ENCODE measurements at regions not wholly inside any gene's neighbourhood (a gene's known extent, or its start where the extent isn't known, plus 50 kb on each side); places are given as distances from the start of the nearest gene placed in this dataset.
"Not testable (repeated sequence)": the region's sequence is repeated elsewhere in the genome, so short reads cannot be mapped to it uniquely, and the experiment has no call there.

- no peaks in the 10 kb centered on the region for H3K36me3 ChIP-seq (ENCODE audit: control insufficient read depth in 2 of 2, extremely low read depth in 1 of 2, insufficient read depth in 2 of 2, low read length in 2 of 2)
- no peak overlapping the region for H3K27ac ChIP-seq (ENCODE audit: control insufficient read depth, insufficient read depth, low read length)
- DNase-seq (ENCODE audit: low read depth, low spot score) (no peak), FAIRE-seq (no peak)
- no peaks in the 10 kb centered on the region for H3K4me1 ChIP-seq (ENCODE audit: control insufficient read depth, extremely low read depth, insufficient read depth, low read length)
- no peaks in the 10 kb centered on the region for H3K9me3 ChIP-seq (ENCODE audit: control insufficient read depth, low read depth, low read length)
- H2AFZ ChIP-seq (ENCODE audit: control insufficient read depth, low read length): no peak overlapping the region
- no peak overlapping the region for H3K4me2 ChIP-seq (ENCODE audit: control insufficient read depth, extremely low read depth, insufficient read depth, low read depth, low read length)
- dilution Hi-C loops (cut with MboI; ENCODE audit: extremely low pct_ligation_motif_present, low sequenced_read_pairs): no loop called here
- H4K20me1 ChIP-seq (ENCODE audit: control insufficient read depth, extremely low read depth, insufficient read depth, low read length): no peaks in the 10 kb centered on the region
- H3K9ac ChIP-seq (ENCODE audit: control insufficient read depth, extremely low read depth, insufficient read depth, low read length): no peak overlapping the region
- no peaks in the 10 kb centered on the region for H3K79me2 ChIP-seq (ENCODE audit: control insufficient read depth, insufficient read depth, low read length)
- no peak overlapping the region for H3K4me3 ChIP-seq (ENCODE audit: control insufficient read depth in 2 of 3, extremely low read depth in 1 of 3, insufficient read depth in 2 of 3, low read depth in 1 of 3, low read length in 3 of 3)
- no peaks in the 10 kb centered on the region for H3K9me1 ChIP-seq (ENCODE audit: control insufficient read depth, extremely low read depth, insufficient read depth, low read length)
- TF ChIP-seq CTCF (optimal IDR thresholded peaks at IDR 0.05 in 1 of 3, IDR thresholded peaks at IDR 0.05 in 1 of 3, conservative IDR thresholded peaks at IDR 0.05 in 1 of 3; ENCODE audit: extremely low read depth in 1 of 3, insufficient read depth in 2 of 3, low read length in 3 of 3) (no peak), EZH2 (IDR thresholded peaks at IDR 0.05; ENCODE audit: low read length) (no peak)
- no peaks in the 10 kb centered on the region for H3K27me3 ChIP-seq (ENCODE audit: control insufficient read depth, extremely low read depth, insufficient read depth, low read length)
Observed at GRCh38 chr9:87026204-87026603, 78.9 kb upstream of the GAS1 start.

- H3K27ac ChIP-seq (ENCODE audit: control insufficient read depth, insufficient read depth, low read length); H3K4me1 ChIP-seq (ENCODE audit: control insufficient read depth, extremely low read depth, insufficient read depth, low read length); H3K27me3 ChIP-seq (ENCODE audit: control insufficient read depth, extremely low read depth, insufficient read depth, low read length); H3K9me1 ChIP-seq (ENCODE audit: control insufficient read depth, extremely low read depth, insufficient read depth, low read length); H4K20me1 ChIP-seq (ENCODE audit: control insufficient read depth, extremely low read depth, insufficient read depth, low read length); DNase-seq (ENCODE audit: low read depth, low spot score); H3K4me3 ChIP-seq (ENCODE audit: control insufficient read depth in 2 of 3, extremely low read depth in 1 of 3, insufficient read depth in 2 of 3, low read depth in 1 of 3, low read length in 3 of 3); H3K4me2 ChIP-seq (ENCODE audit: control insufficient read depth, extremely low read depth, insufficient read depth, low read depth, low read length); H2AFZ ChIP-seq (ENCODE audit: control insufficient read depth, low read length); H3K79me2 ChIP-seq (ENCODE audit: control insufficient read depth, insufficient read depth, low read length); H3K9ac ChIP-seq (ENCODE audit: control insufficient read depth, extremely low read depth, insufficient read depth, low read length); H3K9me3 ChIP-seq (ENCODE audit: control insufficient read depth, low read depth, low read length); FAIRE-seq; H3K36me3 ChIP-seq (ENCODE audit: control insufficient read depth in 2 of 2, extremely low read depth in 1 of 2, insufficient read depth in 2 of 2, low read length in 2 of 2); dilution Hi-C loops (cut with MboI; ENCODE audit: extremely low pct_ligation_motif_present, low sequenced_read_pairs): not testable (repeated sequence)
Observed at GRCh38 chr9:87028836-87029235, 81.5 kb upstream of the GAS1 start.

- Histone ChIP-seq H3K4me2 (ENCODE audit: control insufficient read depth, extremely low read depth, insufficient read depth, low read depth, low read length) (no peak overlapping the region), H3K79me2 (ENCODE audit: control insufficient read depth, insufficient read depth, low read length) (no peaks in the 10 kb centered on the region), H3K27me3 (ENCODE audit: control insufficient read depth, extremely low read depth, insufficient read depth, low read length) (no peaks in the 10 kb centered on the region), H3K9me3 (ENCODE audit: control insufficient read depth, low read depth, low read length) (no peaks in the 10 kb centered on the region), H4K20me1 (ENCODE audit: control insufficient read depth, extremely low read depth, insufficient read depth, low read length) (no peaks in the 10 kb centered on the region), H3K27ac (ENCODE audit: control insufficient read depth, insufficient read depth, low read length) (no peak overlapping the region), H3K9ac (ENCODE audit: control insufficient read depth, extremely low read depth, insufficient read depth, low read length) (no peak overlapping the region), H2AFZ (ENCODE audit: control insufficient read depth, low read length) (no peak overlapping the region), H3K36me3 (ENCODE audit: control insufficient read depth in 2 of 2, extremely low read depth in 1 of 2, insufficient read depth in 2 of 2, low read length in 2 of 2) (no peaks in the 10 kb centered on the region), H3K9me1 (ENCODE audit: control insufficient read depth, extremely low read depth, insufficient read depth, low read length) (no peaks in the 10 kb centered on the region), H3K4me3 (ENCODE audit: control insufficient read depth in 2 of 3, extremely low read depth in 1 of 3, insufficient read depth in 2 of 3, low read depth in 1 of 3, low read length in 3 of 3) (no peak overlapping the region), H3K4me1 (ENCODE audit: control insufficient read depth, extremely low read depth, insufficient read depth, low read length) (no peaks in the 10 kb centered on the region)
- TF ChIP-seq EZH2 (IDR thresholded peaks at IDR 0.05; ENCODE audit: low read length) (no peak), CTCF (optimal IDR thresholded peaks at IDR 0.05 in 1 of 3, IDR thresholded peaks at IDR 0.05 in 1 of 3, conservative IDR thresholded peaks at IDR 0.05 in 1 of 3; ENCODE audit: extremely low read depth in 1 of 3, insufficient read depth in 2 of 3, low read length in 3 of 3) (no peak)
- dilution Hi-C loops (cut with MboI; ENCODE audit: extremely low pct_ligation_motif_present, low sequenced_read_pairs): no loop called here
- no peak for DNase-seq (ENCODE audit: low read depth, low spot score)
- no peak for FAIRE-seq
Observed at GRCh38 chr9:87029905-87030304, 82.6 kb upstream of the GAS1 start.
